SKM-1 treated with dmso at 0.1 percent for 144 hours (cell line): ENCODE measurements at regions not wholly inside any gene's neighbourhood (a gene's known extent, or its start where the extent isn't known, plus 50 kb on each side); places are given as distances from the start of the nearest gene placed in this dataset.
"Not testable (repeated sequence)": the region's sequence is repeated elsewhere in the genome, so short reads cannot be mapped to it uniquely, and the experiment has no call there.

ENCODE experiments used
- DNase-seq: peaks from one replicate; lab custom pipeline; 2025; ENCODE audit not compliant: unreplicated experiment; lab: John Stamatoyannopoulos, UW

DNA sequence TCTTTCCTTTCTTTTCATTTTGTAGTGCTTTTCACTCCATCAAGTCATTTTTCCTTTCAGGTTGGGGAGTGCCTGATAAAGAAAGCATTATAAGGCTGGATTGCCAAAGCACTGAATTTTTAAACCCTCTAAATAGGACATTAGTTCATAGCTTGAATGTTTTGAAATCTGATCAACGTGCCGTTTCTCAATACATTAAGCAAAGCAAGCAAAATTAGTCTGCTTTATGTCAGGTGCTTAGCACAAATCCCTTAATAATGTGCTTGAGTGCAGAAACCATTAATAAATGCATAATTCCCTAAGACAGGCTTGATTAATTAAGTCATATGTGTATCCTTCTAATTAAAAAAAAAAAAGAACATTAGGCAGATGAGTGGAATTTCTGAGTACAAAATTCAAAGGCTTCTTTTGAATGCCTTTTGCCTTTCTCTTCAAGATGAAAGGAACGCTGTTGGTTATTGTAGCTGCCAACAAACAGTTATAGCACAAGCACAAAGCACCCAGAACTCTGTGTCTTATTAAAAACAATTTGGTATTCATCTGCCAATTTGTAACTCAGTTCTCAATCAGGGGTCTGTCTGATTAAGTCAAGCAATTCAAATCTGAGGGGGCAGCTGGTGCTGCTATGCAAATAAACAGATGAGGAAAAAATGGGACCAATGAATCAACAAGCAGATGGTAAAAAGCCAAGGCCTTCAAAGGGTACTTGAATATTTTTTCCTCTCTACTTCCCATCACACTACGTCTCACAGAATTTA is 233.7 kb downstream of the TLE1 start:
- DNase-seq: no peak

DNA sequence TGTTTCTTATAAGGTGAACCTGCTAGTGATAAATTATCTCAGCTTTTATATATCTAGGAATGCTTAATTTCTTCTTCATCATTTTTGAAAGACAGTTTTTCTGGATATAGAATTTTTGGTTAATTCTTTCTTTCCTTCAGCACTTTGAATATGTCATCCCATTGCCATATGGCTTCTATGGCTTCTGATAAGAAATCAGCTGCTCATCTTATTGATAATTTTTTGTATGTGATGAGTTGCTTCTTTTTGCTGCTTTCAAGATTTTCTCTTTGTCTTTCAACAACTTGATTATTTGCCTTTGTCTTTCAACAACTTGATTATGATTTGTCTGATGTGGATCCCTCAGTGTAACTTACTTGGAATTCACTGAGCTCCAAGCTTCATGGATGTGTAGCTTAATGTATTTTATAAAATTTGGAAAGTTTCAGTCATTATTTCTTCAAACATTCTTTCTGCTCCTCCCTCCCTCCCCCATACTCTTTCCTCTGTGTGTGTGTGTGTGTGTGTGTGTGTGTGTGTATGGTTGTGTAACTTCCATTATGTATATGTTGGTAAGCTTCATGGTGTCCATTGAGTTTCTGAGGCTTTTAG is 243.9 kb downstream of the TLE1 start:
- no peak for DNase-seq

DNA sequence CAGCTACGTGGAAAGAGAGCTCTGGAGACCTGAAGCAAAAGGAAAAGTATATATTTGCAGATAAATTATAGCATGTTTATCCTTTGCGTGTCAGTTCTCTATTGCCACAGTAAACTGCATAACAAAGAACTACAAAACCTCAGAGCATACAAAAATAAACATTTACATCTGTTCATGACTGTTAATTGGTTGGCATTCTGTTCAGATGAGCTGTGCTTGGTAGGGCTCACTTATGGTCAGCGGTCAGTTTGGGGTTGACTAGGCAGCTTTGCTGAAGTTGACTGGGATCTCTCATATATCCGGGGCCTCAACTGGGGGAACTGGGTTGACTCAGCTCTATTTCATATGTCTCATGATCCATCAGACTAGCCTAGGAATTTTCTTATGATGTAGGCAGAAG is 257.7 kb downstream of the TLE1 start:
- DNase-seq: no peak

DNA sequence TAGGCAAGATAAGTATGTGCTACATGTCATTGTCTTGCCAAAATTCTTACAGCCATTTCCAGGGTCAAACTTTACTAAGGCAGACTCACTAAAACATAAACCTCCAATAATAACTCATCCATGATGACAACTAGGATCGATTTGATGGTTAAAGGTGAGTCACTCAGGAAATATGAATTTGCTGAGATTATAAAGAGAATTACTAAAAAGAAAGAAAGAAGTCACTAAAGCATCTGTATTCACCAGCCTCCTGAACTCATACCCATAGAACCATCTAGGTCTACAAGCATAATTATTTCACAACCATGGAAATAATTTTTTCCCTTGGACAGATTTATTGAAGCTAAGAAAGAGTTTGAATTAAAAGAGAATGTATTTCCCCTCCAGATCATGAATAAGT is 258.6 kb downstream of the TLE1 start:
- DNase-seq: no peak

DNA sequence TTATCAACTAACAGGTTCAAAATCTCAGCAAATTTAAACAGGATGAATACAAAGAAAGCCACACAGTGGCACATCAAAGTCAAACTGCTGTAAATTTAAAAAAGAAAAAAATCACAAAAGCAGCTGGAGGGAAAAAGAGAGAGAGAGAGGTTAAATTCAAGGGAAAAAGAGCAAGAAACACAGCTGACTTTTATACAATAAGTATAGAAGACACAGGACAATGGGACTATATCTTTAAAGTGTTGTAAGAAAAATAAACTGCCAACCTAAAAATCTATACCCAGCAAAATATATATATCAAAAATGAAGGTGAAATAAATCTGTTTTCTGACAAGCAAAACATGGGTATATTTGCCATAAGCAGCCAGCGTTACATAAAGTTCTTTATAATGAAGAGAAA is 261.5 kb downstream of the TLE1 start:
- no peak for DNase-seq

DNA sequence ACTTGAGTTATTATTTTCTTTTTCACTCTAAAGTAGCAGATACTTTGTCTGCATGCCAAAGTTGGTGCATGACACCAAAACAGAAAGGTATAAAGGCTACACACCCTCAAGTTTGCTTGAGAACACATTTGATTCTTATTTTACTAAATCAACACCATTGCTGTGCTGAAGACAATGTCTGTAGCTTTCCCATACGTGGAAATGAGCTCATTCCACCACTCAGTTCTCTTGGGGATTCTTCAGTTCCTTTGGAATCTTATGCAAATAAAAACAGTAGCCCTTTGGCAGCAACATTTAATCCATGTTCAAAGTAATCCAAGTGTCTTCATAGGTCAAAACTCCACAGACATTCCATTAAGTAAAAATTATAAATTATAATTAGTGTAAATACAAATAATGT is 264.9 kb downstream of the TLE1 start:
- no peak for DNase-seq

DNA sequence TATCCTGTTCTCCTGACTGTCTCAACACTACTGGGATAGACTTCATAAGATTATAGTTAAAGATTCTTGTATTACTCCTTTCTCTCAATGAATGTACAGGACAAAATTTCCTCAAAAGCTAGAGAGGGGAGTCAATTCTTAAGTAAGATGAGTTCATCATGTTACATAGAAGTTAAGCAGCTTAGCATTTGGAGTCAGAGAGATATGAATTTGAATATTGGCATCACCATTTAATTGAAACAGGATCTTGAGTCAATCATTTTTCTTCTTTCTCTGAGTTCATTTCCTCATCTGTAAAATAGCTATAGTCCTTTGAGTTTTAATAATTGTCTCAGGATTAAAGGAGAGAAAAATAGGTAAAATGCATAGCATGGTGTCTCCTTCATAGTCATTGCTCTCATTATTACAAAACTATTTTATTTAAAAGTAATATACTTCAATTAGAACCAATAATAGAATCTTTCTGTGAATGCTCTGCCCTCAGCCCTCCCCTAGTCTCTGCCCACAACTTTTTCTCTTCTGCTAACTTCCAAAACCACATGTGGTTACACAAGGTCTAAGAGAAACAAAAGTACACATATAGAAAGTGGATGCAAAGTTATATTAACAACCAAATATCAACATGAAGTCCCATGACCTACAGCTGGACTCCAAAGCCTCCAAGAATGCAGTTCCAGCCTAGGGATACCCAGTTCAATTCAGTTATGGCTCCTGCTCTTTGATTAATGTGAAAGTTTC is 265.6 kb downstream of the TLE1 start:
- DNase-seq: no peak

DNA sequence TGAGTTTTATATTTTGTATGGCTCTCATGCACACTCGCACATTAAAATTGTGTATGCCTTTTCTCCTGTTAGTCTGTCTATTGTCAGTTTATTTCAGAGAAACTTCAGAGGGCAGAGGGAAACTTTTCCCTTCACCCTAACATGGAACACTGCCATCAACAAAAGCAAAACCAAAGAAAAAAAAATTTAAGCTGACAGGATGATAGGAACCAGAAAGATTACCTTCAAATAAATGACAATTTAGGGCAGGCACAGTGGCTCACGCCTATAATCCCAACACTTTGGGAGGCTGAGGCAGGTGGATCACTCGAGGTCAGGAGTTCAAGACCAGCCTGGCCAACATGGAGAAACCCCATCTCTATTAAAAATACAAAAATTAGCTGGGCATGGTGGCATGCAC is 268.3 kb downstream of the TLE1 start:
- not testable (repeated sequence) for DNase-seq

DNA sequence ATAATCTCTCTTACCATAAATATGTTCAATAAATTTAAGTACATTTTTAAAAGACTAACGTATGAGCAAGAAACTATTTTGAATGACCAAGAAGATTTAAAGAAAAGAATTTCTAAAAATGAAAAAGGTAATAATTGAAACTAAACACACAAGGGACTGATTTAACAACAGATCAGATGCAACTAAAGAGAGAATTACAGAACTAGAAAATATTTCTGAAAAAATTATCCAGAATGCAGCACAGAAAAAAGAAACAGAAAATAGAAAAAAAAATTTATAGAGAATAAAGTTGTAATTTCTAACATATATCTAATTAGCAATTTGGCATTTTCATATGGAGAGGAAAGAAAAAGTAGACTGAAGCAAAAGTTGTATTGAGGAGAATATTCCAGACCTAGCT is 269.3 kb downstream of the TLE1 start:
- DNase-seq: no peak

DNA sequence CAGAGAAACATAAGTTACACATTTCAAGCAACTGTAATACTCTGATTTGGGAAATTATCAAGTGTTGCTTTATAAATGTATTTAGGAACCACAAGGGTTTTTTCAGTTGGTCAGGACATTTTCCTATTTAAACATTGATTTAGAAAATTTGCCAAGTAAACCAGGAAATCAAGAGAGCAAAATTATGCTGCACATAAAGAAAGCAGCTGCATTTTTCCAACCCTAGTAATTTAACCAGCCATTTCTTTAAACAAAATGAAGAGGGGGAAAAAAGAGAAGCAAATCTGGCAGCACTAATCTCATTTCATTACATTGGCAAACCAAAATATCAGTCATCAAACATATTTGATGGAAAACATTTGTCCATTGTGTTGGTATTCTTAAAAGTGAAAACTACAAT is 271.4 kb downstream of the TLE1 start:
- no peak for DNase-seq

DNA sequence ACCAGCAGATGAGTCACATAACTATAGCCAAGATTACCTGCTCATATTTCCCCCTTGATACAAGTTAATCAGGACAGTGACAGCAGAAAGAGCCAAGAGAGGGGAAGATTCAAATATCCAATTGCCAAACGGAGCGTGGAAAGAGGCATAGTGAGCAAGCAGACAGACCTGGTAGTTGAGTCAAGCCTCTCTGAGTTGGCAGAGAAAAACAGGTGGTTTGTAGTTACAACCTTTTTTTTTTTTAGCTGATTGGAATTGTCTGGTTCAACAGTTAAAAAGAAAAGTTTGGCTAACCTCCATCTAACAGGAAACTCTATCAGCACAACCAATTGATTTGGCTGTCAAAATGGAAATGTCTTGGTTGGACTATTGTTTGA is 272.1 kb downstream of the TLE1 start:
- no peak for DNase-seq

DNA sequence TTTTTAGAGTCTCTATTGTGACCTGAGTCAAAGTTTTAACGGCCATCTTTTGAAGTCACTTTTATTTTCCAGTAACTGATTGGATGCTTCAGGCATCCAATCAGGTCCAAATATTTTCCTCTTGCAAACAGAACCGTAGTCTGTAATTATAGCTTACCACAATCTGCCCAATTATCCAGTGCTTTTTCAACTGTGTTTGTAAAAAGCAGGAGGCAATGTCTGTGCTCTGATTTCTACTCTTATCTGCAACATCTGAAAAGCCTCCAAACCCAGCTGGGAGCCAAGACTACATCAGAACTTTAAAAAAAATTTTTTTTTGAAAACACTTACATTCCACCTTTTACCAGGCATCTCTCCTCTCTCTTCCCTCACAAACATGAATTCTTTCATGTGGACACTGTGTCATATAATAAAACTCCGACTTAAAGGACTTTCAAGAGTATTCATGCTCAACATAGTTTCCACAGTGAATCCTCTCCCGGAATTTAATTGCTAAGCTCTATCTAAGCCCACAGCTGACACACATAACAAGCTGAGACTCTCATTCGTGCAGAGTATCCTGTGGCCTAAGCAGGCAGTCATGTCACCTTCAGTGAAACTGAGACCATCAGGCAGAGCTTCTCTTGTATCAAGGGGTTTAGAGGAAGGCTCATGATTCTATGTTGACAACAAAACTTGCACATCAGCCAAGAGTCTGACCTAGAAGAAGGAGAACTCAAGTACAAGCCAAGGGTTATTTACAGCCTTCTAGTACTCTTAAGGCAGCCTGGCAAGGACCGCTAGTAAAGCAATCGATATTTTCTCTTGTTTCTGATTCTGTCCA is 272.7 kb downstream of the TLE1 start:
- DNase-seq: no peak

DNA sequence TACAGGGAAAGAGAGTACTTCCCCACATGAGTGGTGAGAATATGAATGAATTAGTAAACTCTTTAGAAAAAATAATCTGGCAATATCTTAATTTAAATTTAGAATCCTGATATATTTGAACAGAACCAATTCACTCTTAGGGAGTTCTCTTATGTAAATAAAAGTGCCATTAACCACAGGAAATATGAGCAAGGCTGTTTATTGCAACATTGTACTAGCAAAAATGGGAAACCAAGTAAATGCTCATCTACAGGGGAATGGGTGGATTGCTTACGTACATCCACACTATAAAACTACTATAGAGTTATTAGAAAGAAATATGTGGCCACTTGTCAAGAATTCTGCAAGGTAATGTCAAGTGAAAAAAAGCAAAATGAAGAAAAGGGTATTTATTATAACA is 274.5 kb downstream of the TLE1 start:
- no peak for DNase-seq

DNA sequence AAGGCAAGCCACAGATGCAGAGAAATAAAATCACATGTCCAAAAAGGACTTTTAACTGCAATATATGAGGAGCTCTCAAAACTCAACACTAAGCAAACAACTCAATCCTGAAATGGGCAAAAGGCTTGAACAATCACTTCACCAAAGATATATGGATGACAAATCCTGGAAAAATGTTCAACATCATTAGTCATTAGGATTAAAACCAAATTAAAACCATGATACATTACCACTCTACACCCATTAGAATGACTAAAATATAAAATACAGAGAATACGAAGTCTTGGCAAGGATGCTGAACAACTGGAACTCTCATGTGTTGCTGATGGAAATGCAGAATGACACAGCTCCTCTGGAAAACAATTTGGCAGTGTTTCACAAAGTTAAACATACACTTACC is 277.4 kb downstream of the TLE1 start:
- DNase-seq: no peak

DNA sequence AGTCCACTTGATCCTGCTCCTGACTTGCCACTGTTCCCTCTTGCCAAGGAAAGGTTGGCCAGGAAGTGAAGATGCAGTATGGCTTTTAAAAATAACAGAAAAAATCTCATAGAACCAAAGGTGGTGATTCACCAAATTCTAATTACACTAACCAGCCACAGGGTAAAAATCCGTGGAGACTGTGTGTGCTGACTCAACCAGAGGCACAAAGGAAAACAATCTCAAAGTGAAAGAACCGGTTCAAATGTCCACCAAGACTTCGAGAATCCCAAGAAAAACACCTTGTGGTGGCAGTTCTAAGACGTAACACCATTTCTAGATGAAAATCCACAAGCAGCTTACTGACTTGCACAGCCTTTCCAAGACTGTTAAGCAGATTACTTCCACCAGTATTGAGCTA is 279.1 kb downstream of the TLE1 start:
- DNase-seq: no peak

DNA sequence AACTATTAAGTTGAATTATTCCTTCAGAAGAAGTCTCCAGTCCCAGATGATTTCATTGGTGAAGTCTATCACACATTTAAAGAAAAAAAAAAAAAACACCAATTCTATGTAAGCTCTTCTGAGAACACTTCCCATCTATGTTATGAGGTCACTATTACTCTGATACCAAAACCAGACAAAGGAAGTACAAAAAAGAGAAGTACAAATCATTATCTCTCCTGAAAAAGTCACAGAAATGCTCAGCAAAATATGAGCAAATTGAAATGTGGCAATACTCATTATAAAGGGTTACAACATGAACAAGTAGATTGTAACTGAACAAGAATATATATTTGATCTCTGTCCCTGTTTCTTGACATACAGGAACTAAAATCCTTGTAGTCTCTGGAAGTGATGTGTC is 280.4 kb downstream of the TLE1 start:
- DNase-seq: peak; percentile 8

DNA sequence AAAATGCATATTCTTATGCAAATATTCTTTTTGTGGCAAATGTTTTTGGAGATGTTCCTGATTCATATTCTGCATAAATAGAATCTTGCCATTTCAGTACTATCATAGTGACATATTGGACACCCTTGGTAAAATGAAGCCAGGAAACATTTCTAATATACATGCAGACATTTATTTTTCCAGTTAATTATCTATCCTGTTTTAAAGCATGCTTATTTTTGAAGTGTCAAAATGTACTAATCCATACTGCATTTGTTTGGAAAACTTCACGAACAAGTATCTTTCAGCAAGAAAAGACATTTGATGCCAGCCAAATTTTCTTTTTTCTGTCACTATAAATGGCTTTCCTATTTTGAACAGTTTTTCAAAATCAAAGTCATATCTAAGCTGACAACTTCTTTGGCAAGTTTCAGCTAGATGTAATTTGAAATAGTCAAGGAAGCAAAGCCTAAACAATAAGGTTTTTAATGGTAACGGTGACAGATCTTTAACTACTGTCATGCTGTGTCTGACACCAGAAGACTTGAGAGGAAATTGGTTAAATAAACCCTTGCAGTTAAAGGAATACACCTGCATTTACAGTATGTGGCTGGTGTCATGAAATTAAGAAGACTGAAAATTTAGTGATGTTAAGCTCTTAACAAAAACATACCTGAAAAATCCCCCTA is 284.3 kb downstream of the TLE1 start:
- no peak for DNase-seq

DNA sequence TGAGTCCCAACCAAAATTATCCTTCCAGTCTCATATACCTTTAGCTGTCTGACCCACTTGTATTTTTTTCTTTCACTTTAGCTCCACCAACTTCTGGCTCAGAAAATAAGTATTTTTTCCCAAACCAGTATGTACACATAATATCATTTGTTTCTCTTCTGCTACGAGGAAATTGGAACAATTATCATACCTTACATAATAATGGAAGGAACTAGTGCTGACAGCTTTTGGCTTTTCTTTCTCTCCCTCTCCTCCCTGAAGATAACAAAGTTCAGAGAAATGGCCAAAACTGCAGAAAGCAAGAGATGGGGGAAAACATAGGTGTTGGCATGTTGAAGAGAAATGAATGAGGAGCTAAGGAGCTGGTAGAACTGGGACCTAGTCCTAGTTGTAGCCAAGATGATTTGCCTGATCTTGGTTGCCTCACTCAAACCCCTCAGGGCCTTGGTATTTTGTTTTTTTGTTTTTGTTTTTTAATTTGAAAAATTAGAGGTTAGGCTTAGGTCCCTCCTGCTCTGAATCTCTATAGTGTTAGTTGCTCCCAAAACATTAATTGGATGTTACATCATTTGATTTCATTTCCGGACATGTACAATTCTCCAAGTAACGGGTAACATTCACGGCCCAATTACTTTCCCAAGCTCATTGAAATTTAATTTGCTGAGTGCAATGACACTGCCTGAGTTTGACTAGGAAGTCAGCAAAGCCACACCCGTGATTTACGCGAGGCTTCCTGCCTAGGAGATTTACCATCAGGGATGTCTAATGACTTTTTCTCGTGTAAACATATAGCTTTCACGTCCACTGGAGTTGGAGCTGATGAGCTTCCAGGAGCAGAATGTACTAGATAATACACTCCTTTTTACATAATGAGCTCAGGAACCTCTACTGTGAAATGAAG is 291.6 kb downstream of the TLE1 start:
- DNase-seq: no peak

DNA sequence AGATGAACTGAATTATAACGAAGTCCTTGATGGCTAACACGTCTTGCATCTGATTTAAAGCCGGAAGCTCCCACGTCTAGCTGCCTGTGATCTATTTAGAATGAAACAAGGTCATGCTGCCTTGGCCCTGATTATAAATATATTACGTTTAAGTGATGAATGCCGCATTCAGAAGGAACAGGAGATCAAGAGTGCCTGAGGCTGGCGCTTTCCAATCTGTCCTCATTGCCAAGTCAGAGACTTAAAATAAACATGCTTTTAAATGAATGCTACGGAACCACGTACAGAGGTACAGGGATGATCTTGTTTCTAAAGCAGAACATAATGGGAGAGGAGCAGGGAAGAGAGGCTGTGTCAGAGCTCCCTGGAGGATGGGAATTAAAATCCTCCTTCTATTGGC is 292.8 kb downstream of the TLE1 start:
- DNase-seq: no peak

DNA sequence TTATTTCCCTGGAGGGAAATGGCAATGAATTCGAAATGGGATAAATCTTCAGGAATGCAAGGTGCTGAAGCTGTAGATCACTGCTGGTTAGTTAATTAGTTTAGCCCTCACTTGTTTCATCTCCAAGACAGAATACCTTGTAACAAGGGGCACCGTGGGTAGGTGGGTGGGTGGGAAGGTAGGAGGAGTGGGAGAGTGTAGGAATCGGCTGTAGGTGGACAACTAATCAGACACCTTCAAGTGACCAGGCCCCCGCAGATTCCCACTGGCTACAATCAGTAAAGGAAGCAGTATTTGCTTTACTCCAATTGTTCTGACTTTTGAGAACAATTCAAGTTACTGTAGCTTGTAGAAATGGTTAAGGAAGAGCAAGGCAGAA is 293.7 kb downstream of the TLE1 start:
- DNase-seq: no peak
